DMS114 treated with DMSO at 0.1 percent for 48 hours (cell line): ENCODE measurements at regions not wholly inside any gene's neighbourhood (a gene's known extent, or its start where the extent isn't known, plus 50 kb on each side); places are given as distances from the start of the nearest gene placed in this dataset.
"Not testable (repeated sequence)": the region's sequence is repeated elsewhere in the genome, so short reads cannot be mapped to it uniquely, and the experiment has no call there.

Source experiments
- DNase-seq: peaks from one replicate; lab custom pipeline; 2025; ENCODE audit not compliant: unreplicated experiment; lab: John Stamatoyannopoulos, UW

GRCh38 chr5:98175474-98175873 is 598.0 kb upstream of the RGMB start:
- DNase-seq, result no peak

GRCh38 chr5:98179791-98180755 is 593.4 kb upstream of the RGMB start:
- no peak for DNase-seq

- no peak for DNase-seq
Observed at GRCh38 chr5:98186128-98186527, 587.3 kb upstream of the RGMB start.

- DNase-seq, result no peak
Observed at GRCh38 chr5:98187945-98188344, 585.5 kb upstream of the RGMB start.

- not testable (repeated sequence) for DNase-seq
Observed at GRCh38 chr5:98190344-98190743, 583.1 kb upstream of the RGMB start.

- no peak for DNase-seq
Observed at GRCh38 chr5:98193921-98194760, 579.3 kb upstream of the RGMB start.

GRCh38 chr5:98200726-98201541 is 572.5 kb upstream of the RGMB start:
- DNase-seq, result no peak

- DNase-seq, result no peak
Observed at GRCh38 chr5:98204798-98205197, 568.7 kb upstream of the RGMB start.

GRCh38 chr5:98205691-98206461 is 567.6 kb upstream of the RGMB start:
- DNase-seq, result no peak

- DNase-seq, result no peak
Observed at GRCh38 chr5:98206566-98206965, 566.9 kb upstream of the RGMB start.

GRCh38 chr5:98209418-98209817 is 564.0 kb upstream of the RGMB start:
- no peak for DNase-seq

- DNase-seq, result no peak
Observed at GRCh38 chr5:98214240-98215051, 559.0 kb upstream of the RGMB start.

GRCh38 chr5:98217138-98217537 is 556.3 kb upstream of the RGMB start:
- DNase-seq, result no peak

GRCh38 chr5:98218838-98219237 is 554.6 kb upstream of the RGMB start:
- no peak for DNase-seq

GRCh38 chr5:98227489-98227888 is 546.0 kb upstream of the RGMB start:
- DNase-seq, result no peak

- no peak for DNase-seq
Observed at GRCh38 chr5:98231089-98231488, 542.4 kb upstream of the RGMB start.

GRCh38 chr5:98237794-98238193 is 535.7 kb upstream of the RGMB start:
- not testable (repeated sequence) for DNase-seq

- DNase-seq, result no peak
Observed at GRCh38 chr5:98243972-98244371, 529.5 kb upstream of the RGMB start.

GRCh38 chr5:98248949-98249348 is 524.5 kb upstream of the RGMB start:
- DNase-seq, result no peak
